B cell (primary cell): ENCODE measurements at regions not wholly inside any gene's neighbourhood (a gene's known extent, or its start where the extent isn't known, plus 50 kb on each side); places are given as distances from the start of the nearest gene placed in this dataset.

Experiments
- CTCF ChIP-seq: fragments of 200-600 bp; IDR thresholded peaks from one replicate; pipeline ENCODE4 v1.8.0; 2022; ENCODE audit warnings: antibody characterized with exemption, mild to moderate bottlenecking
- EZH2 ChIP-seq: IDR thresholded peaks from 2 replicates; pipeline ENCODE4 v1.6.1; 2012; ENCODE audit warnings: borderline replicate concordance, low read depth, mild to moderate bottlenecking, moderate library complexity, low read length; ENCODE audit not compliant: insufficient read depth, poor library complexity, severe bottlenecking

GRCh38 chr6:87949194-87949593 is 98.4 kb upstream of the SPACA1 start:
- TF ChIP-seq CTCF (no peak), EZH2 (no peak)
